Glutamatergic neuron (in vitro differentiated cells): ENCODE measurements at regions not wholly inside any gene's neighbourhood (a gene's known extent, or its start where the extent isn't known, plus 50 kb on each side); places are given as distances from the start of the nearest gene placed in this dataset.

Experiments
- DNase-seq: peaks from one replicate; pipeline ENCODE4 v3.0.0; 2022
- H3K27ac Mint-ChIP-seq: one replicate; pipeline ENCODE4 v1.8.0; 2020; ENCODE audit warnings: mild to moderate bottlenecking, mixed read lengths, inconsistent platforms; ENCODE audit not compliant: unreplicated experiment
- H3K27me3 Mint-ChIP-seq: one replicate; pipeline ENCODE4 v1.8.0; 2020; ENCODE audit warnings: mild to moderate bottlenecking, moderate library complexity, mixed read lengths, inconsistent platforms; ENCODE audit not compliant: unreplicated experiment
- H3K36me3 Mint-ChIP-seq: one replicate; pipeline ENCODE4 v1.8.0; 2020; ENCODE audit warnings: mild to moderate bottlenecking, mixed read lengths, inconsistent platforms; ENCODE audit not compliant: unreplicated experiment
- H3K4me1 Mint-ChIP-seq: one replicate; pipeline ENCODE4 v1.8.0; 2020; ENCODE audit warnings: mild to moderate bottlenecking, low read depth, mixed read lengths, inconsistent platforms; ENCODE audit not compliant: unreplicated experiment
- H3K4me3 Mint-ChIP-seq: one replicate; pipeline ENCODE4 v1.8.0; 2020; ENCODE audit warnings: mild to moderate bottlenecking, mixed read lengths, inconsistent platforms; ENCODE audit not compliant: unreplicated experiment
- H3K9me3 Mint-ChIP-seq: one replicate; pipeline ENCODE4 v1.8.0; 2020; ENCODE audit warnings: mild to moderate bottlenecking, moderate library complexity, mixed read lengths, inconsistent platforms; ENCODE audit not compliant: unreplicated experiment
- TF ChIP-seq, protein P1 (sequence below): fragments of 200-600 bp; sonication (generic); IDR thresholded peaks from one replicate; pipeline ENCODE4 v1.5.0; 2021; ENCODE audit not compliant: partially characterized antibody, unreplicated experiment

DNA sequence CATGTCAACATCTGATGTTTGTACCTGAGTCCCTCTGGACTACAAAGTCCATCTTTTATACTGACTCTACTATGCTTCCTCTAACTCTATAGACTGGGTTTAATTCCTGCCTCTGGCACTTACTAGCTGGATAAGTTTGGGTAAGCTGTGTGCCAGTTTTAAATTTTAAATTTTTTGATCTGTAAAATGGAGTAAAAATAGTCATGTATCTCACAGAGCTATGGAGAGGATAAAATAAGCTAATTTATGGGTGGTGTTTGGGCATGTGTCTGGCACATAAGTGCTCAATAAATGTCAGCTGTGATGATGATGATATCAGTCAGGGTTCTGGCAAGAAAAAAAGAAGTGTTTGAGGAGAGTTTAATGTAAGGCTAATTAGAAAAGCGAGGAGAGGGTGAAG is 139.2 kb upstream of the C1orf21 start:
- H3K4me3 Mint-ChIP-seq, result no peak overlapping the region
- DNase-seq, result no peak
- TF ChIP-seq, protein P1, sequence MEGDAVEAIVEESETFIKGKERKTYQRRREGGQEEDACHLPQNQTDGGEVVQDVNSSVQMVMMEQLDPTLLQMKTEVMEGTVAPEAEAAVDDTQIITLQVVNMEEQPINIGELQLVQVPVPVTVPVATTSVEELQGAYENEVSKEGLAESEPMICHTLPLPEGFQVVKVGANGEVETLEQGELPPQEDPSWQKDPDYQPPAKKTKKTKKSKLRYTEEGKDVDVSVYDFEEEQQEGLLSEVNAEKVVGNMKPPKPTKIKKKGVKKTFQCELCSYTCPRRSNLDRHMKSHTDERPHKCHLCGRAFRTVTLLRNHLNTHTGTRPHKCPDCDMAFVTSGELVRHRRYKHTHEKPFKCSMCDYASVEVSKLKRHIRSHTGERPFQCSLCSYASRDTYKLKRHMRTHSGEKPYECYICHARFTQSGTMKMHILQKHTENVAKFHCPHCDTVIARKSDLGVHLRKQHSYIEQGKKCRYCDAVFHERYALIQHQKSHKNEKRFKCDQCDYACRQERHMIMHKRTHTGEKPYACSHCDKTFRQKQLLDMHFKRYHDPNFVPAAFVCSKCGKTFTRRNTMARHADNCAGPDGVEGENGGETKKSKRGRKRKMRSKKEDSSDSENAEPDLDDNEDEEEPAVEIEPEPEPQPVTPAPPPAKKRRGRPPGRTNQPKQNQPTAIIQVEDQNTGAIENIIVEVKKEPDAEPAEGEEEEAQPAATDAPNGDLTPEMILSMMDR, result no peak
- peaks cover 2% of the 10 kb centered on the region for H3K27me3 Mint-ChIP-seq
- H3K9me3 Mint-ChIP-seq, result no peaks in the 10 kb centered on the region
- peaks cover 4% of the 10 kb centered on the region for H3K36me3 Mint-ChIP-seq
- H3K4me1 Mint-ChIP-seq, result no peaks in the 10 kb centered on the region
- H3K27ac Mint-ChIP-seq, result no peak overlapping the region

DNA sequence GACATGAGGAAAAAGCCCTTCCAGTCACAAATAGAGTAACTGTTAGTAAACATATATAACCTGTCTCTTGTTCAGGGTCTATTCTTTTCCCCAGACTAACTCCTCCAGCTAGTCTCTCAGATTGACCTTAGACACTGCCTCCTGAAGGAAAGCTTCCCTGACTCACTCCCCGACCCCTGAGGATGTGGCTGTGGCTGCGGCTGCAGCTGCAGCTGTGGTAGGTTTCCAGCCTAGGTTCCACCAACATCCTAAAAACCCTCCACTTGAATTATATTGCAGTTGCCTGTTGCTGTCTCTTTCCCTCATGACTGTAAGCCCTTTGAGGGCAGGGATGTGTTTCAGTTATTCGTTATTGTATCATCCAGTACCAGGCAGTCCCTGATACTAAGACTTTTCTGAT is 132.9 kb upstream of the C1orf21 start:
- Mint-ChIP-seq H3K4me1 (no peaks in the 10 kb centered on the region), H3K27me3 (no peaks in the 10 kb centered on the region), H3K9me3 (no peaks in the 10 kb centered on the region), H3K36me3 (peaks cover 7% of the 10 kb centered on the region), H3K4me3 (no peak overlapping the region), H3K27ac (no peak overlapping the region)
- TF ChIP-seq, protein P1, result no peak
- DNase-seq, result no peak

DNA sequence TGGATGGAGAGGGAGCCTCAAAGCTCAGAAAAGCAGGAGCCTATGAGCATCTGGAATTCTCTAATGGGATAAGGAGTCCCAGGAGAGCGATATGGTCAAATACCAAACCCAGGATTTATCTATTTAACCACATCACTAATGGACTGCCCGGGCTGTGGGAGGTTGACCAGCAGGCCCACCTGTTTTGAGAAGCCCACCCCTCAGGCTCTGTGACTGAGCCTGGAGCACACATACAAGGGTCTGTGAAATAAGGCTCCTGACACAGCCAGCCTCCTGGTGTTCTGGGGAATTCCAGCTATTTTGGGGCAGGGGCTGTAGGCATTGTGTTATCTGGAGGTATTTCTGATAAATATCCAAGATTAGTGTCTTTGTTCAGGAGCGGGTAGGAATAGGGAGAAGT is 132.0 kb upstream of the C1orf21 start:
- peaks cover 7% of the 10 kb centered on the region for H3K36me3 Mint-ChIP-seq
- TF ChIP-seq, protein P1, result no peak
- no peaks in the 10 kb centered on the region for H3K4me1 Mint-ChIP-seq
- no peaks in the 10 kb centered on the region for H3K27me3 Mint-ChIP-seq
- H3K9me3 Mint-ChIP-seq, result no peaks in the 10 kb centered on the region
- peak; percentile 19 for DNase-seq
- H3K4me3 Mint-ChIP-seq, result no peak overlapping the region
- H3K27ac Mint-ChIP-seq, result no peak overlapping the region

DNA sequence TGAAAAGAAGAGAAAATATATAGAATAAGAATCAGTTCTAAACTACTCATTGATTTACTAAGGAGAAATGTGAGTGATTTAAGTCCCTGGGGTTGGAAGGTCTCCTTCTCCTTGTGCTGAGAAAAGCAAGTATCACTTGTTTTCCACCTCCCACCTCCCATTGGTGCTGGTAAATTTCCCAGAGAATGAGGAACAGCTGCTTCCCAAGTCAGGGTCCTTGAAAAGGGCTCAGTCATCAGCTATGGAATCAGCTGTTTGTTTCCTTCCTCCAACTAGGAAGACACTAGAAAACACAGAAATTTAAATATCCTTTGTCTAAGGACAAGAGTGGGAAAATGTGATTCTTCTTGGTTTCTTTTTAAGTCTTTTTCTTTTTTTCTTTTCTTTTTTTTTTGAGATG is 131.3 kb upstream of the C1orf21 start:
- Mint-ChIP-seq H3K4me3 (no peak overlapping the region), H3K27ac (no peak overlapping the region), H3K27me3 (no peaks in the 10 kb centered on the region), H3K4me1 (no peaks in the 10 kb centered on the region), H3K36me3 (peaks cover 7% of the 10 kb centered on the region), H3K9me3 (no peaks in the 10 kb centered on the region)
- TF ChIP-seq, protein P1, result no peak
- no peak for DNase-seq

DNA sequence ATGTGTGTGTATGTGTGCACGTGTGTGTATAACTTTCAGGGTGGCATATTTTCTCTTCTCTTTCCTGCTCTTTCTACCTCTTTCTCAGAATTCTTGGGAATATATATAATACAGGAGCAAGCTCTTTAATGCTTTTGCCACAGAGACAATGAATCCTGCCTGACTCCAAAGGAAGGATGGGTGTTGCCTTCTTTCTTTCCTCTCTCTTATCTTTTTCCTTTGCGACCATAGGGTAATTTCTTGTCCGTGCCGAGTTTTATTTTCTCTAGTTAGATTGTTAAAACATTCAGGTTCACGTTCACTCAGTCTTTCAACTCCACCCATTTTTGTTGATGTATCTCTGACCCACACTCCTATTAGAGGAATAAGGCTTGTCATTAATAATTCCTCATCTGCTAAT is 129.0 kb upstream of the C1orf21 start:
- H3K9me3 Mint-ChIP-seq, result no peaks in the 10 kb centered on the region
- DNase-seq, result no peak
- H3K36me3 Mint-ChIP-seq, result peaks cover 7% of the 10 kb centered on the region
- no peaks in the 10 kb centered on the region for H3K4me1 Mint-ChIP-seq
- H3K27ac Mint-ChIP-seq, result no peak overlapping the region
- no peaks in the 10 kb centered on the region for H3K27me3 Mint-ChIP-seq
- TF ChIP-seq, protein P1, result no peak
- H3K4me3 Mint-ChIP-seq, result no peak overlapping the region
